Heart left ventricle (tissue), 16 donors: ENCODE measurements at regions not wholly inside any gene's neighbourhood (a gene's known extent, or its start where the extent isn't known, plus 50 kb on each side); places are given as distances from the start of the nearest gene placed in this dataset.

Experiments used
- ATAC-seq, 4 donors: fragments of 200-7000 bp; cut with Tn5 transposase; one replicate each; pipeline ENCODE4 v1.9.1; 2020 to 2022; ENCODE audit warnings: moderate library complexity in 4 of 4, mild to moderate bottlenecking in 3 of 4, moderate number of reproducible peaks in 1 of 4
- DNase-seq, 5 donors: peaks; one replicate each; pipeline ENCODE4 v3.0.0-alpha.2; 2020
- H3K27ac ChIP-seq, 12 donors: fragments of 200-600 bp; sonication (generic) in 4 of 12; one replicate each; pipeline versions ENCODE4 v1.5.0 to v1.8.0; 2016 to 2022; ENCODE audit warnings: mild to moderate bottlenecking in 2 of 12
- H3K27me3 ChIP-seq, 9 donors: fragments of 200-600 bp; sonication (generic) in 2 of 9; one replicate each; pipeline versions ENCODE4 v1.5.1 to v1.8.0; 2016 to 2022; ENCODE audit warnings: mild to moderate bottlenecking in 3 of 9
- H3K36me3 ChIP-seq, 9 donors: fragments of 200-600 bp; sonication (generic) in 2 of 9; one replicate each; pipeline versions ENCODE4 v1.5.0 to v1.8.0; 2018 to 2022; ENCODE audit warnings: mild to moderate bottlenecking in 2 of 9
- H3K4me1 ChIP-seq, 12 donors: fragments of 200-600 bp; sonication (generic) in 4 of 12; one replicate each; pipeline versions ENCODE4 v1.5.0 to v1.8.0; 2016 to 2022; ENCODE audit warnings: mild to moderate bottlenecking in 3 of 12
- H3K4me3 ChIP-seq, 12 donors: fragments of 200-600 bp; sonication (generic) in 4 of 12; one replicate each; pipeline versions ENCODE4 v1.5.0 to v1.8.0; 2017 to 2022; ENCODE audit warnings: mild to moderate bottlenecking in 9 of 12, moderate library complexity in 4 of 12
- H3K9me3 ChIP-seq, 12 donors: fragments of 200-600 bp; sonication (generic) in 4 of 12; one replicate each; pipeline versions ENCODE4 v1.5.0 to v1.8.0; 2016 to 2022; ENCODE audit warnings: mild to moderate bottlenecking in 1 of 12
- CTCF ChIP-seq, 12 donors: fragments of 200-600 bp; sonication (generic) in 4 of 12; IDR thresholded peaks; one replicate each; pipeline versions ENCODE4 v1.5.0 to v1.8.0; 2018 to 2022; ENCODE audit warnings: antibody characterized with exemption in 12 of 12, mild to moderate bottlenecking in 5 of 12
- POLR2A ChIP-seq, 2 donors: fragments of 450-650 bp; IDR thresholded peaks; one replicate each; pipeline ENCODE4 v1.6.1; 2017; ENCODE audit warnings: antibody characterized with exemption in 2 of 2, mild to moderate bottlenecking in 2 of 2, moderate library complexity in 2 of 2
- WGBS, 4 donors: extraction: QIAGEN DNeasy Blood & Tissue Kit in 2 of 4; methylation state at CpG; one replicate each; pipeline versions ENCODE4 v1.1.5 to v1.1.7; 2013 to 2018; 5-methylcytosine and 5-hydroxymethylcytosine counted together
- intact Hi-C, 10 donors: fragments of 100-400 bp; cut with DNase I; formaldehyde crosslinking; loops; one replicate each; pipeline versions ENCODE4 v1.11.1 to v1.14.2; 2022
- donor health status: ischemic (EF 13 %, LVEDD 7.1; RV severe dilation, severe dysfunction).
- donor health status: healthy with polysubstance abuse.
- donor health status: DM: no; HTN: yes; CAD: no.
- donor health status: DM: no; HTN: no; CAD: no.
- donor health status: ischemic (EF 25% LVEDD 6.9; RV normal size, moderate dysfunction).
- donor health status: ischemic (EF 25% LVEDD 5.7; RV mildly dilated, moderate dysfunction).
- donor health status: healthy.
- donor health status: DM: yes; HTN: yes; CAD: no.
- donor health status: ischemic (EF 35%, LVEDD 5.7; RV mildly dilated, moderate dysfunction).
- donor health status: nonischemic (EF 11% LVEDD 7.7; RV severe dilation, severe dysfunction).
- donor health status: DM: yes; HTN: yes; CAD: no.
- donor health status: PGD.
- donor health status: ischemic (EF 29% LVEDD 5.4; RV normal size, mild dysfunction).
- donor health status: nonischemic (EF 23%, LVEDD 6.1; RV moderate dilation, normal function).

GRCh38 chr1:238115852-238116251 is 225.1 kb upstream of the ZP4 start:
- no peak overlapping the region for H3K4me3 ChIP-seq
- no peak for DNase-seq
- no peak overlapping the region for H3K27ac ChIP-seq
- no peak for ATAC-seq
- WGBS, 4 donors = 59 to 77% (median 68%) methylated on average over 3 of the region's 3 CpGs
- H3K4me1 ChIP-seq = no peaks in the 10 kb centered on the region
- no peaks in the 10 kb centered on the region for H3K36me3 ChIP-seq
- intact Hi-C loops = no loop called here
- no peak for TF ChIP-seq POLR2A (IDR thresholded peaks at IDR 0.05)
- no peak for TF ChIP-seq CTCF (IDR thresholded peaks at IDR 0.05)
- H3K27me3 ChIP-seq = no peaks in the 10 kb centered on the region
- H3K9me3 ChIP-seq = no peaks in the 10 kb centered on the region

- TF ChIP-seq POLR2A (IDR thresholded peaks at IDR 0.05) = no peak
- TF ChIP-seq CTCF (IDR thresholded peaks at IDR 0.05) = no peak
- H3K4me3 ChIP-seq = no peak overlapping the region
- DNase-seq (no peak), ATAC-seq (no peak)
- H3K36me3 ChIP-seq = no peaks in the 10 kb centered on the region
- no peak overlapping the region for H3K27ac ChIP-seq
- WGBS, 4 donors = 70 to 75% (median 73%) methylated on average over 5 of the region's 5 CpGs
- intact Hi-C loops = no loop called here
- no peaks in the 10 kb centered on the region for H3K9me3 ChIP-seq
- no peaks in the 10 kb centered on the region for H3K27me3 ChIP-seq
- no peaks in the 10 kb centered on the region for H3K4me1 ChIP-seq
These were observed 222.4 kb upstream of the ZP4 start for GRCh38 chr1:238112952-238113621.

- Histone ChIP-seq H3K4me1 (no peaks in the 10 kb centered on the region), H3K4me3 (no peak overlapping the region), H3K36me3 (no peaks in the 10 kb centered on the region), H3K9me3 (no peaks in the 10 kb centered on the region), H3K27me3 (no peaks in the 10 kb centered on the region), H3K27ac (no peak overlapping the region)
- no peak for DNase-seq
- intact Hi-C loops = no loop called here
- WGBS, 4 donors = 38 to 43% (median 42%) methylated on average over 2 of the region's 2 CpGs
- no peak for ATAC-seq
- TF ChIP-seq CTCF (IDR thresholded peaks at IDR 0.05) = no peak
- TF ChIP-seq POLR2A (IDR thresholded peaks at IDR 0.05) = no peak
These were observed 220.8 kb upstream of the ZP4 start for GRCh38 chr1:238111516-238111915.

DNA sequence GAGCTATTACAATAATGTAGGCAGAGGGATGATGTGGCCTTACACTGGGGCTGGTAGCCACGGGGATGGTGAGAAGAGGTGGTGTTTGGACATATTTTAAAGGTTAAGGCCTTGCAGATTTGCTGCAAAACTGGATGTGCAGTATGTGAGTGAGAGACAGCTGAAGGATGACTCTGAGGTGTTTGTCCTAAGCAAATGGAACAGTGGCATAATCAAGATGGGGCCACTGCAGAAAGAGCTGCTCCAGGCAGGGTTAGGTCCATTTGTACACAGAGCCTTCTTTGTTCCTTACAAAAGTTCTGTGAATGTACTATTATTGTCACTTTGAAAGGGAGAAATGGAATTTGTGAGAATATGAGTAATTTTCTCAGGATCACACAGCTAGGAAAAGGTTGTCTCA is 220.4 kb upstream of the ZP4 start:
- intact Hi-C loops = no loop called here
- no peak overlapping the region for H3K27ac ChIP-seq
- 25 to 66% (median 47%) methylated on average over 1 of the region's 1 CpG for WGBS, 4 donors
- DNase-seq (no peak), ATAC-seq (no peak)
- H3K9me3 ChIP-seq = no peaks in the 10 kb centered on the region
- no peaks in the 10 kb centered on the region for H3K27me3 ChIP-seq
- no peaks in the 10 kb centered on the region for H3K36me3 ChIP-seq
- no peak overlapping the region for H3K4me3 ChIP-seq
- no peak for TF ChIP-seq CTCF (IDR thresholded peaks at IDR 0.05)
- no peak for TF ChIP-seq POLR2A (IDR thresholded peaks at IDR 0.05)
- H3K4me1 ChIP-seq = no peaks in the 10 kb centered on the region
